Lower leg skin (tissue), 3 donors: ENCODE measurements at regions not wholly inside any gene's neighbourhood (a gene's known extent, or its start where the extent isn't known, plus 50 kb on each side); places are given as distances from the start of the nearest gene placed in this dataset.

ENCODE experiments used
- POLR2A ChIP-seq, 2 donors: fragments of 450-650 bp; IDR thresholded peaks; one replicate each; pipeline ENCODE4 v1.6.1; 2016 to 2017; ENCODE audit warnings: antibody characterized with exemption in 2 of 2, mild to moderate bottlenecking in 1 of 2, moderate library complexity in 1 of 2
- TF ChIP-seq, protein P1 (sequence below), 3 donors: fragments of 450-650 bp; IDR thresholded peaks; one replicate each; pipeline ENCODE4 v1.5.1; 2016; ENCODE audit warnings: antibody characterized with exemption in 3 of 3, mild to moderate bottlenecking in 3 of 3, moderate library complexity in 2 of 3

DNA sequence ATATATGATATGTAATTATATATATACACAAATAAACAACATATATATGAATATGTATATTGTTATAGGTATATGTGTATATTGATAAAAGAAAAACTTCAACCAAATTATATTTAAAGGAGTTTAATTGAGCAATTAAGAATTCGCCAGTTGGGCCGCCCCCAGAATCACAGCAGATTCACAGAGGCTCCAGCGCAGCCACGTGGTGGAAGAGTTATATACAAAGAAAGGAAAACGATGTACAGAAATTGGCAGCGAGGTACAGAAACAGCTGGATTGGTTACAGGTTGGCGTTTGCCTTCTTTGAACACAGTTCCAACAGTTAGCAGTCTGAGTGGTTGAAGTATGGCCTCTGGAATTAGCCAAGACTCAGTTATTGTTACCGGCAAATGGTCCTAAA, 137.3 kb upstream of the SLC24A5 start:
- TF ChIP-seq, protein P1, sequence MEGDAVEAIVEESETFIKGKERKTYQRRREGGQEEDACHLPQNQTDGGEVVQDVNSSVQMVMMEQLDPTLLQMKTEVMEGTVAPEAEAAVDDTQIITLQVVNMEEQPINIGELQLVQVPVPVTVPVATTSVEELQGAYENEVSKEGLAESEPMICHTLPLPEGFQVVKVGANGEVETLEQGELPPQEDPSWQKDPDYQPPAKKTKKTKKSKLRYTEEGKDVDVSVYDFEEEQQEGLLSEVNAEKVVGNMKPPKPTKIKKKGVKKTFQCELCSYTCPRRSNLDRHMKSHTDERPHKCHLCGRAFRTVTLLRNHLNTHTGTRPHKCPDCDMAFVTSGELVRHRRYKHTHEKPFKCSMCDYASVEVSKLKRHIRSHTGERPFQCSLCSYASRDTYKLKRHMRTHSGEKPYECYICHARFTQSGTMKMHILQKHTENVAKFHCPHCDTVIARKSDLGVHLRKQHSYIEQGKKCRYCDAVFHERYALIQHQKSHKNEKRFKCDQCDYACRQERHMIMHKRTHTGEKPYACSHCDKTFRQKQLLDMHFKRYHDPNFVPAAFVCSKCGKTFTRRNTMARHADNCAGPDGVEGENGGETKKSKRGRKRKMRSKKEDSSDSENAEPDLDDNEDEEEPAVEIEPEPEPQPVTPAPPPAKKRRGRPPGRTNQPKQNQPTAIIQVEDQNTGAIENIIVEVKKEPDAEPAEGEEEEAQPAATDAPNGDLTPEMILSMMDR (IDR thresholded peaks at IDR 0.05) = no peak
- TF ChIP-seq POLR2A (IDR thresholded peaks at IDR 0.05) = no peak
